SH-SY5Y (cell line): ENCODE measurements at regions not wholly inside any gene's neighbourhood (a gene's known extent, or its start where the extent isn't known, plus 50 kb on each side); places are given as distances from the start of the nearest gene placed in this dataset.

ENCODE experiments used
- GATA2 ChIP-seq: IDR thresholded peaks from 2 replicates; pipeline ENCODE4 v1.6.1; 2011; ENCODE audit warnings: mild to moderate bottlenecking, low read depth, low read length
- GATA3 ChIP-seq: IDR thresholded peaks from 2 replicates; pipeline ENCODE4 v1.6.1; 2011; ENCODE audit warnings: low read depth, mild to moderate bottlenecking, low read length, moderate library complexity

- TF ChIP-seq GATA2 = no peak
- TF ChIP-seq GATA3 = no peak
Observed at GRCh38 chr6:145274083-145274482, 461.2 kb downstream of the EPM2A start.
